H1 (cell line): ENCODE measurements at regions not wholly inside any gene's neighbourhood (a gene's known extent, or its start where the extent isn't known, plus 50 kb on each side); places are given as distances from the start of the nearest gene placed in this dataset.
A peak's percentile ranks its signal among the peaks of the same experiment; 100 is the strongest.

Experiments used
- ATF2 ChIP-seq: IDR thresholded peaks from 2 replicates; pipeline ENCODE4 v1.6.1; 2012; ENCODE audit warnings: low read length, inconsistent platforms
- CTCF ChIP-seq, 3 experiments: IDR thresholded peaks; 1 replicate in 2 of 3; 2 replicates in 1 of 3; pipeline versions ENCODE4 v1.5.1 to v1.6.1; 2011; ENCODE audit warnings: low read length in 3 of 3, mild to moderate bottlenecking in 3 of 3, inconsistent platforms in 2 of 3, low read depth in 1 of 3, moderate library complexity in 1 of 3; ENCODE audit not compliant: insufficient read depth in 1 of 3; ENCODE audit errors: control extremely low read depth in 1 of 3
- KDM1A ChIP-seq: fragments of 200-600, 300-600 bp; sonication (generic); IDR thresholded peaks from 2 replicates; pipeline ENCODE4 v1.7.1; 2016; ENCODE audit warnings: mild to moderate bottlenecking, low read length, borderline replicate concordance
- MAFK ChIP-seq: IDR thresholded peaks from 2 replicates; pipeline ENCODE4 v1.6.1; 2012; ENCODE audit warnings: low read depth, mild to moderate bottlenecking, improper control_type of control experiment, low read length
- NRF1 ChIP-seq: IDR thresholded peaks from 2 replicates; pipeline ENCODE4 v1.6.1; 2011; ENCODE audit warnings: mild to moderate bottlenecking, low read depth, low read length, improper control_type of control experiment
- SP2 ChIP-seq: IDR thresholded peaks from 2 replicates; pipeline ENCODE4 v1.6.1; 2012; ENCODE audit warnings: mild to moderate bottlenecking, low read length, inconsistent platforms
- SP4 ChIP-seq: IDR thresholded peaks from 2 replicates; pipeline ENCODE4 v1.6.1; 2012; ENCODE audit warnings: low read length, inconsistent platforms

- TF ChIP-seq CTCF (IDR thresholded peaks at IDR 0.05; ENCODE audit: control extremely low read depth in 1 of 3, insufficient read depth in 1 of 3, low read depth in 1 of 3, low read length in 3 of 3) (no peak), MAFK (no peak), NRF1 (no peak), ATF2 (0 out of 2 replicates have a peak, but pooled peaks have one; percentile 56), SP4 (no peak), KDM1A (no peak), SP2 (no peak)
- TF ChIP-seq, all 59 proteins: peak for 6
These were observed 250.9 kb upstream of the RREB1 start (continued) for GRCh38 chr6:6856538-6857523.
